Stomach (tissue), 8 donors: ENCODE measurements at regions not wholly inside any gene's neighbourhood (a gene's known extent, or its start where the extent isn't known, plus 50 kb on each side); places are given as distances from the start of the nearest gene placed in this dataset.

ENCODE experiments used
- DNase-seq, 2 donors: peaks; one replicate each; pipeline versions ENCODE4 v3.0.0 to v3.0.0-alpha.2; 2013 to 2019
- H3K27ac ChIP-seq, 5 donors: fragments of 200-600 bp in 4 of 5; sonication (generic) in 4 of 5; one replicate each; pipeline ENCODE4 v1.5.1; 2013 to 2019; ENCODE audit warnings: mild to moderate bottlenecking in 1 of 5, moderate library complexity in 1 of 5
- H3K27me3 ChIP-seq, 3 donors: fragments of 200-600 bp; sonication (generic); one replicate each; pipeline ENCODE4 v1.5.1; 2017 to 2019; ENCODE audit warnings: mixed run types in 1 of 3
- H3K36me3 ChIP-seq, 4 donors: fragments of 200-600 bp; sonication (generic); 1 replicate in 3 of 4; 2 replicates in 1 of 4; pipeline ENCODE4 v1.5.1; 2016 to 2019
- H3K4me1 ChIP-seq, 4 donors: fragments of 200-600 bp; sonication (generic); one replicate each; pipeline ENCODE4 v1.5.1; 2016 to 2019
- H3K4me3 ChIP-seq, 4 donors: fragments of 200-600 bp; sonication (generic) in 3 of 4; one replicate each; pipeline ENCODE4 v1.5.1; 2016 to 2019; ENCODE audit warnings: mild to moderate bottlenecking in 1 of 4
- H3K9me3 ChIP-seq, 4 donors: fragments of 200-600 bp; sonication (generic); one replicate each; pipeline ENCODE4 v1.5.1; 2016 to 2019
- CTCF ChIP-seq, 7 experiments: fragments of 450-650 bp in 4 of 7; fragments of 200-600 bp in 3 of 7; sonication (generic) in 3 of 7; IDR thresholded peaks; one replicate each; pipeline ENCODE4 v1.5.1; 2016 to 2019; ENCODE audit warnings: antibody characterized with exemption in 7 of 7, control low read depth in 2 of 7, mild to moderate bottlenecking in 1 of 7
- EP300 ChIP-seq: sonication (generic); formaldehyde crosslinking; IDR thresholded peaks from one replicate; pipeline ENCODE4 v1.6.1; 2017; ENCODE audit warnings: antibody characterized with exemption
- POLR2A ChIP-seq, 4 donors: fragments of 450-650 bp; IDR thresholded peaks; one replicate each; pipeline ENCODE4 v1.6.1; 2016; ENCODE audit warnings: antibody characterized with exemption in 4 of 4, control low read depth in 2 of 4, mild to moderate bottlenecking in 1 of 4, moderate library complexity in 1 of 4
- POLR2AphosphoS5 ChIP-seq, 3 donors: sonication (generic); formaldehyde crosslinking; IDR thresholded peaks; one replicate each; pipeline ENCODE4 v1.6.1; 2016; ENCODE audit warnings: antibody characterized with exemption in 3 of 3
- WGBS, 5 donors: extraction: QIAGEN DNeasy Blood & Tissue Kit in 3 of 5; methylation state at CpG; one replicate each; pipeline versions ENCODE4 v1.1.5 to v1.1.7; 2013 to 2018; 5-methylcytosine and 5-hydroxymethylcytosine counted together
- intact Hi-C: fragments of 100-400 bp; cut with DNase I; formaldehyde crosslinking; loops from one replicate; pipeline ENCODE4 v1.15.1; 2023; ENCODE audit warnings: low total_unique reads
- donor health status: healthy with polysubstance abuse.
- donor health status: Bipolar disorder and iron deficiency.
- donor health status: healthy.

DNA sequence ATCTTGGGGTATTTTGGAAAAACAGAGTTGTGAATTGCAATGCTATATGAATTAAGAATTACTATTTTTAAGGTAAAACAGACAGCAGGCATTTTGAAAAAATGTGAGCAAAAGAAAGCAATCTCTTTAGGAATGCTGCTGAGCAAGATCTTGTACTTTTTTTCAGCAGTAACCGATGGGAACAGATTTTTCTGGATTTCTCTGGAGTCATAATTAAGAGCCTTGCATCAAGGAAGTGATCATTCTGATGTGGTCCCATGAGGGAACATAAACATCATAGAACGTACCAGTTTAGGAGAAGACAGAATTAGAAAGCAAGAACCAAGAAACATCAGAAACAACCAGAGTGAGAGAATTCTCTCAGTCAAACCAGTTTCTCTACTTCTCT lies 157.0 kb upstream of the AGR3 start:
- Histone ChIP-seq H3K36me3 (no peaks in the 10 kb centered on the region), H3K27me3 (no peaks in the 10 kb centered on the region), H3K27ac (peak overlapping the region in 2 of 5 donors; percentile 36 to 56), H3K4me1 (peaks cover 0 to 47% (median 17%) of the 10 kb centered on the region in 4 donors), H3K9me3 (no peaks in the 10 kb centered on the region), H3K4me3 (no peak overlapping the region)
- intact Hi-C loops = no loop called here
- peak in 1 of 2 donors; percentile 30 for DNase-seq
- no peak for TF ChIP-seq CTCF (IDR thresholded peaks at IDR 0.05)
- TF ChIP-seq POLR2AphosphoS5 (IDR thresholded peaks at IDR 0.05) = no peak
- TF ChIP-seq EP300 = no peak
- TF ChIP-seq POLR2A (IDR thresholded peaks at IDR 0.05) = no peak
- WGBS, 5 donors = 32 to 53% (median 41%) methylated on average over 2 of the region's 2 CpGs

GRCh38 chr7:17039372-17039771 lies 157.6 kb upstream of the AGR3 start:
- Histone ChIP-seq H3K9me3 (no peaks in the 10 kb centered on the region), H3K4me3 (no peak overlapping the region), H3K4me1 (peaks cover 0 to 47% (median 17%) of the 10 kb centered on the region in 4 donors), H3K36me3 (no peaks in the 10 kb centered on the region), H3K27ac (peak overlapping the region in 3 of 5 donors; percentile 36 to 56 (median 45)), H3K27me3 (no peaks in the 10 kb centered on the region)
- TF ChIP-seq POLR2AphosphoS5 (IDR thresholded peaks at IDR 0.05) (no peak), CTCF (IDR thresholded peaks at IDR 0.05) (no peak), POLR2A (IDR thresholded peaks at IDR 0.05) (no peak), EP300 (no peak)
- no peak for DNase-seq
- intact Hi-C loops = no loop called here
- WGBS, 5 donors = 54 to 80% (median 75%) methylated on average over 2 of the region's 2 CpGs

GRCh38 chr7:17040716-17041115 lies 158.9 kb upstream of the AGR3 start:
- H3K9me3 ChIP-seq = no peaks in the 10 kb centered on the region
- no peak overlapping the region for H3K4me3 ChIP-seq
- no peaks in the 10 kb centered on the region for H3K27me3 ChIP-seq
- intact Hi-C loops = no loop called here
- peaks cover 0 to 47% (median 17%) of the 10 kb centered on the region in 4 donors for H3K4me1 ChIP-seq
- TF ChIP-seq EP300 (no peak), POLR2A (IDR thresholded peaks at IDR 0.05) (no peak), POLR2AphosphoS5 (IDR thresholded peaks at IDR 0.05) (no peak), CTCF (IDR thresholded peaks at IDR 0.05) (no peak)
- DNase-seq = no peak
- 27 to 44% (median 32%) methylated on average over 4 of the region's 4 CpGs for WGBS, 5 donors
- H3K27ac ChIP-seq = peak overlapping the region in 2 of 5 donors; percentile 45 to 47
- H3K36me3 ChIP-seq = no peaks in the 10 kb centered on the region

DNA sequence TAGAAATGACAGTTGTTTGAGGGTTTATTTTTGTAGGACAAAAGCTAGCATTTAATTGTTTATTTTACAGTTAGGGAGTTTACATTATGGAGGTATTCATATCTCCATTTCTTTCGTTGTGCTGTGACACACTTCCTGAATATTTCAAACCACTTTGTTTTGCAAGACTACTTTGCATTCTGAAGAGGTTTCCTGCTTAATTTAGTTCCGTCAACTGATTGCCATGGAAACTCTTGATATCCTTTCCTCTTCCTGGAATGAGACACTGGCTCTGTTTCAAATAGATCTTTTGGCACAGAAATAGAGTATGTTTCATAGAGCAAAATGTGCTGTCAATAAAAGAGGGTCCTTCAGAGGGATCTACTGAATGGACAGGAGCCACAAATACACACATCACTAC lies 159.5 kb upstream of the AGR3 start:
- intact Hi-C loops = no loop called here
- no peaks in the 10 kb centered on the region for H3K36me3 ChIP-seq
- no peak overlapping the region for H3K4me3 ChIP-seq
- peak in 1 of 2 donors; percentile 77 for DNase-seq
- WGBS, 5 donors = 5 to 17% (median 12%) methylated on average over 2 of the region's 2 CpGs
- H3K4me1 ChIP-seq = peaks cover 0 to 47% (median 18%) of the 10 kb centered on the region in 4 donors
- TF ChIP-seq POLR2AphosphoS5 (IDR thresholded peaks at IDR 0.05) = peak in 1 of 3 donors; percentile 41
- TF ChIP-seq EP300 = no peak
- peak overlapping the region in 2 of 5 donors; percentile 45 to 47 for H3K27ac ChIP-seq
- H3K27me3 ChIP-seq = no peaks in the 10 kb centered on the region
- no peaks in the 10 kb centered on the region for H3K9me3 ChIP-seq

DNA sequence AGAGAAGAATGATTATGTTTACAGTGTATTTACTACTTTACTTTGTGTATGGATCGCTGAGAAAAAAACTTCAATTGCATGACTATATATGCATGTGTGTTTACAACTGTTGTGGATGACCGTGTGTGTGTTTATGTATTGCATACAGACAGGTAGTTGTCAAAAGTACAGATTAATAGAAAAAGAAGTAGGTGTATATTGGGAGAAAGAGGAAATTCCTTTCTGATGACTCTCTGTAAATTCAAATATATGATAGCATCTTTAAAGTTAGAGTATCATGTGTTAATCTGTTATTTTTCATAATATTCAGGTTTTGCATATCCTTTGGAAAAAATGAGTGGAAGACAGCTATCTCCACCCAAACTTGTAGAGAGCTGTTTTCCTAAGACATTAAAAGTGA lies 160.4 kb upstream of the AGR3 start:
- Histone ChIP-seq H3K9me3 (no peaks in the 10 kb centered on the region), H3K4me1 (peaks cover 0 to 47% (median 21%) of the 10 kb centered on the region in 4 donors), H3K4me3 (no peak overlapping the region), H3K27me3 (no peaks in the 10 kb centered on the region), H3K27ac (peak overlapping the region in 2 of 5 donors; percentile 45 to 47), H3K36me3 (no peaks in the 10 kb centered on the region)
- WGBS, 5 donors = 54 to 89% (median 87%) methylated on average over 2 of the region's 2 CpGs
- DNase-seq = no peak
- intact Hi-C loops = no loop called here
- TF ChIP-seq CTCF (IDR thresholded peaks at IDR 0.05) (no peak), POLR2A (IDR thresholded peaks at IDR 0.05) (no peak), EP300 (no peak), POLR2AphosphoS5 (IDR thresholded peaks at IDR 0.05) (no peak)
